Myocyte (in vitro differentiated cells): ENCODE measurements at regions not wholly inside any gene's neighbourhood (a gene's known extent, or its start where the extent isn't known, plus 50 kb on each side); places are given as distances from the start of the nearest gene placed in this dataset.
"Not testable (repeated sequence)": the region's sequence is repeated elsewhere in the genome, so short reads cannot be mapped to it uniquely, and the experiment has no call there.

ENCODE experiments used
- DNase-seq: peaks from one replicate; pipeline ENCODE4 v3.0.0-alpha.2; 2012; ENCODE audit warnings: low read depth

- DNase-seq, result peak; percentile 44
These were observed 185.0 kb upstream of the TMEM196 start for GRCh38 chr7:19958309-19958896.

- DNase-seq, result no peak
These were observed 184.2 kb upstream of the TMEM196 start for GRCh38 chr7:19957664-19958063.

GRCh38 chr7:19954166-19954565 is 180.7 kb upstream of the TMEM196 start:
- DNase-seq, result not testable (repeated sequence)

- DNase-seq, result not testable (repeated sequence)
These were observed 180.0 kb upstream of the TMEM196 start for GRCh38 chr7:19953411-19953810.

GRCh38 chr7:19948160-19948559 is 174.7 kb upstream of the TMEM196 start:
- no peak for DNase-seq

- no peak for DNase-seq
These were observed 171.1 kb upstream of the TMEM196 start for GRCh38 chr7:19944363-19945120.

- DNase-seq, result peak; percentile 52
These were observed 166.3 kb upstream of the TMEM196 start for GRCh38 chr7:19939746-19940145.

GRCh38 chr7:19932549-19933249 is 159.3 kb upstream of the TMEM196 start:
- DNase-seq, result no peak

- DNase-seq, result no peak
These were observed 157.4 kb upstream of the TMEM196 start for GRCh38 chr7:19930851-19931250.

GRCh38 chr7:19930051-19930450 is 156.6 kb upstream of the TMEM196 start:
- no peak for DNase-seq

GRCh38 chr7:19928247-19928646 is 154.8 kb upstream of the TMEM196 start:
- DNase-seq, result peak; percentile 18

- no peak for DNase-seq
These were observed 147.3 kb upstream of the TMEM196 start for GRCh38 chr7:19920705-19921104.

GRCh38 chr7:19920166-19920565 is 146.7 kb upstream of the TMEM196 start:
- DNase-seq, result no peak

GRCh38 chr7:19919261-19920095 is 146.1 kb upstream of the TMEM196 start:
- DNase-seq, result peak; percentile 20

- no peak for DNase-seq
These were observed 142.6 kb upstream of the TMEM196 start for GRCh38 chr7:19916046-19916445.

- no peak for DNase-seq
These were observed 142.2 kb upstream of the TMEM196 start for GRCh38 chr7:19915596-19915995.

GRCh38 chr7:19914866-19915265 is 141.4 kb upstream of the TMEM196 start:
- DNase-seq, result no peak

- DNase-seq, result no peak
These were observed 126.7 kb upstream of the TMEM196 start for GRCh38 chr7:19900118-19900517.

- DNase-seq, result peak; percentile 45
These were observed 126.1 kb upstream of the TMEM196 start for GRCh38 chr7:19899529-19899928.

GRCh38 chr7:19882893-19883292 is 109.5 kb upstream of the TMEM196 start:
- not testable (repeated sequence) for DNase-seq

GRCh38 chr7:19872094-19872493 is 98.7 kb upstream of the TMEM196 start:
- DNase-seq, result no peak
